ENCODE measurements at regions not wholly inside any gene's neighbourhood (a gene's known extent, or its start where the extent isn't known, plus 50 kb on each side); places are given as distances from the start of the nearest gene placed in this dataset.

- ATAC-seq (no peak), FAIRE-seq (no peak)
Observed at GRCh38 chr5:3962113-3962512, 366.5 kb downstream of the IRX1 start.

DNA sequence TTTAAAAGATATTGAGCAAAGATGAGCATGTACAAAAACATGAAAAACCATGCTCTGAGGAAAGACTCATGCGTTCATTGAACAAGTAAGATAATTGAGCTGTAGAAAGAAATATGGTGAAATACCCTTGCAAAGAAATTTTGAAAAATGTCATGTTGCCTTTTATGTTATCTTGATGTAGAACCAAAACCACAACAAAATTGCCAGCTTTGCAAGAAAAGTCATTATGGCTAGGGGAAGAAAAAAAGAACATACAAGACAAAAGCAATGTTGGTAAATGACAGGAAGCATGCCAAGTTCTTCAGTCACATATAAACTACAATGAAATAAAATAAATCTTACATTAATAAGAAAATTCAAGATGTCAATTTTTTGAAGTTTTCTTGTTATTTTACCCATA, 368.0 kb downstream of the IRX1 start:
- H3K4me2 ChIP-seq: no peak overlapping the region
- DNase-seq (ENCODE audit: low read depth in 1 of 2, low spot score in 1 of 2) (no peak), FAIRE-seq (no peak), ATAC-seq (no peak)
- no peaks in the 10 kb centered on the region for H3K4me1 ChIP-seq
- POLR2A ChIA-PET: no interaction called here
- H3K4me3 ChIP-seq: no peak overlapping the region
- no peak overlapping the region for H3K27ac ChIP-seq
- CTCF ChIA-PET: no interaction called here
- H3K9me3 ChIP-seq: no peaks in the 10 kb centered on the region; the same call in 2 of the 3 replicates
- no peak for TF ChIP-seq FOXS1 (CRISPR knock-in tag; IDR thresholded peaks at IDR 0.05)
- TF ChIP-seq, protein P1, sequence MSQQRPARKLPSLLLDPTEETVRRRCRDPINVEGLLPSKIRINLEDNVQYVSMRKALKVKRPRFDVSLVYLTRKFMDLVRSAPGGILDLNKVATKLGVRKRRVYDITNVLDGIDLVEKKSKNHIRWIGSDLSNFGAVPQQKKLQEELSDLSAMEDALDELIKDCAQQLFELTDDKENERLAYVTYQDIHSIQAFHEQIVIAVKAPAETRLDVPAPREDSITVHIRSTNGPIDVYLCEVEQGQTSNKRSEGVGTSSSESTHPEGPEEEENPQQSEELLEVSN (IDR thresholded peaks at IDR 0.05; ENCODE audit: borderline replicate concordance, low read depth): no peak
- no peak for TF ChIP-seq POLR2A (IDR thresholded peaks at IDR 0.05; ENCODE audit: low read length)
- TF ChIP-seq HOXA7 (CRISPR knock-in tag; IDR thresholded peaks at IDR 0.05): no peak
- TF ChIP-seq SREBF2 (IDR thresholded peaks at IDR 0.05): no peak
- TF ChIP-seq ESRRA (IDR thresholded peaks at IDR 0.05; ENCODE audit: borderline replicate concordance, low read length): no peak
- WGBS (ENCODE audit: missing lambda C conversion rate): 70% methylated on average over 1 of the region's 1 CpG

More at GRCh38 chr5:3962113-3962512, 366.5 kb downstream of the IRX1 start:
- Histone ChIP-seq H3K9me3 (peaks cover 6% of the 10 kb centered on the region; the same call in 1 of the 3 replicates), H3K4me1 (no peaks in the 10 kb centered on the region), H3K4me2 (no peak overlapping the region), H3K4me3 (no peak overlapping the region), H3K27ac (no peak overlapping the region)
- WGBS (ENCODE audit: missing lambda C conversion rate): 63% methylated on average over 19 of the region's 19 CpGs
- ChIA-PET CTCF (no interaction called here), POLR2A (no interaction called here)
- TF ChIP-seq SMC3 (IDR thresholded peaks at IDR 0.05) (no peak), ESRRA (IDR thresholded peaks at IDR 0.05; ENCODE audit: borderline replicate concordance, low read length) (no peak), EHMT2 (IDR thresholded peaks at IDR 0.05; ENCODE audit: low read depth) (no peak), ZC3H11A (IDR thresholded peaks at IDR 0.05) (no peak), KDM1A (IDR thresholded peaks at IDR 0.05; ENCODE audit: low read depth) (no peak)
- TF ChIP-seq, protein P1 (IDR thresholded peaks at IDR 0.05; ENCODE audit: borderline replicate concordance, low read depth): no peak
- DNase-seq (ENCODE audit: low read depth in 1 of 2, low spot score in 1 of 2): no peak

- TF ChIP-seq FOXS1 (CRISPR knock-in tag; IDR thresholded peaks at IDR 0.05): no peak
- TF ChIP-seq SREBF2 (IDR thresholded peaks at IDR 0.05): no peak
- TF ChIP-seq EP300 (IDR thresholded peaks at IDR 0.05): no peak
- no peak for TF ChIP-seq ZNF302 (CRISPR knock-in tag; IDR thresholded peaks at IDR 0.05)
- TF ChIP-seq GATA3 (IDR thresholded peaks at IDR 0.05; ENCODE audit: borderline replicate concordance): no peak
- TF ChIP-seq, protein P1 (IDR thresholded peaks at IDR 0.05; ENCODE audit: borderline replicate concordance, low read depth): no peak
- no peak for TF ChIP-seq KDM1A (IDR thresholded peaks at IDR 0.05; ENCODE audit: low read depth)
- no peak for TF ChIP-seq HOXB5 (CRISPR knock-in tag; IDR thresholded peaks at IDR 0.05)
- no peak for TF ChIP-seq RARB (CRISPR knock-in tag; IDR thresholded peaks at IDR 0.05)
- no peak for TF ChIP-seq ZSCAN20 (CRISPR knock-in tag; IDR thresholded peaks at IDR 0.05)
- no peak for TF ChIP-seq JUN (IDR thresholded peaks at IDR 0.05)
- TF ChIP-seq SMC3 (IDR thresholded peaks at IDR 0.05): no peak
- TF ChIP-seq TFCP2L1 (CRISPR knock-in tag; IDR thresholded peaks at IDR 0.05): no peak
- no peak for TF ChIP-seq CHD4 (IDR thresholded peaks at IDR 0.05; ENCODE audit: borderline replicate concordance)
- TF ChIP-seq, protein P2, sequence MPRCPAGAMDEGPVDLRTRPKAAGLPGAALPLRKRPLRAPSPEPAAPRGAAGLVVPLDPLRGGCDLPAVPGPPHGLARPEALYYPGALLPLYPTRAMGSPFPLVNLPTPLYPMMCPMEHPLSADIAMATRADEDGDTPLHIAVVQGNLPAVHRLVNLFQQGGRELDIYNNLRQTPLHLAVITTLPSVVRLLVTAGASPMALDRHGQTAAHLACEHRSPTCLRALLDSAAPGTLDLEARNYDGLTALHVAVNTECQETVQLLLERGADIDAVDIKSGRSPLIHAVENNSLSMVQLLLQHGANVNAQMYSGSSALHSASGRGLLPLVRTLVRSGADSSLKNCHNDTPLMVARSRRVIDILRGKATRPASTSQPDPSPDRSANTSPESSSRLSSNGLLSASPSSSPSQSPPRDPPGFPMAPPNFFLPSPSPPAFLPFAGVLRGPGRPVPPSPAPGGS (IDR thresholded peaks at IDR 0.05): no peak
- no peak for TF ChIP-seq MAFK (IDR thresholded peaks at IDR 0.05; ENCODE audit: partially characterized antibody)
- TF ChIP-seq RNF2 (IDR thresholded peaks at IDR 0.05; ENCODE audit: borderline replicate concordance, low read depth): no peak
- TF ChIP-seq, protein P3, sequence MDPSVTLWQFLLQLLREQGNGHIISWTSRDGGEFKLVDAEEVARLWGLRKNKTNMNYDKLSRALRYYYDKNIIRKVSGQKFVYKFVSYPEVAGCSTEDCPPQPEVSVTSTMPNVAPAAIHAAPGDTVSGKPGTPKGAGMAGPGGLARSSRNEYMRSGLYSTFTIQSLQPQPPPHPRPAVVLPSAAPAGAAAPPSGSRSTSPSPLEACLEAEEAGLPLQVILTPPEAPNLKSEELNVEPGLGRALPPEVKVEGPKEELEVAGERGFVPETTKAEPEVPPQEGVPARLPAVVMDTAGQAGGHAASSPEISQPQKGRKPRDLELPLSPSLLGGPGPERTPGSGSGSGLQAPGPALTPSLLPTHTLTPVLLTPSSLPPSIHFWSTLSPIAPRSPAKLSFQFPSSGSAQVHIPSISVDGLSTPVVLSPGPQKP (IDR thresholded peaks at IDR 0.05; ENCODE audit: low read depth, low read length): no peak
- ATAC-seq (no peak), FAIRE-seq (no peak), DNase-seq (ENCODE audit: low read depth in 1 of 2, low spot score in 1 of 2) (no peak)
- ChIA-PET CTCF (no interaction called here), POLR2A (no interaction called here)
- H3K4me3 ChIP-seq: no peak overlapping the region
- H3K27ac ChIP-seq: no peak overlapping the region
- 34% methylated on average over 6 of the region's 6 CpGs for WGBS (ENCODE audit: missing lambda C conversion rate)
- H3K9me3 ChIP-seq: no peaks in the 10 kb centered on the region; the same call in 2 of the 3 replicates
- H3K4me2 ChIP-seq: no peak overlapping the region
- no peaks in the 10 kb centered on the region for H3K4me1 ChIP-seq
Observed at GRCh38 chr5:3980156-3980555, 384.5 kb downstream of the IRX1 start.
